HG03064 (cell line): ENCODE measurements at regions not wholly inside any gene's neighbourhood (a gene's known extent, or its start where the extent isn't known, plus 50 kb on each side); places are given as distances from the start of the nearest gene placed in this dataset.
"Not testable (repeated sequence)": the region's sequence is repeated elsewhere in the genome, so short reads cannot be mapped to it uniquely, and the experiment has no call there.

Source experiments
- ATAC-seq: cut with Tn5 transposase; IDR thresholded peaks from one replicate; pipeline ENCODE4 v1.9.1; 2021; ENCODE audit warnings: low read depth; ENCODE audit not compliant: unreplicated experiment

DNA sequence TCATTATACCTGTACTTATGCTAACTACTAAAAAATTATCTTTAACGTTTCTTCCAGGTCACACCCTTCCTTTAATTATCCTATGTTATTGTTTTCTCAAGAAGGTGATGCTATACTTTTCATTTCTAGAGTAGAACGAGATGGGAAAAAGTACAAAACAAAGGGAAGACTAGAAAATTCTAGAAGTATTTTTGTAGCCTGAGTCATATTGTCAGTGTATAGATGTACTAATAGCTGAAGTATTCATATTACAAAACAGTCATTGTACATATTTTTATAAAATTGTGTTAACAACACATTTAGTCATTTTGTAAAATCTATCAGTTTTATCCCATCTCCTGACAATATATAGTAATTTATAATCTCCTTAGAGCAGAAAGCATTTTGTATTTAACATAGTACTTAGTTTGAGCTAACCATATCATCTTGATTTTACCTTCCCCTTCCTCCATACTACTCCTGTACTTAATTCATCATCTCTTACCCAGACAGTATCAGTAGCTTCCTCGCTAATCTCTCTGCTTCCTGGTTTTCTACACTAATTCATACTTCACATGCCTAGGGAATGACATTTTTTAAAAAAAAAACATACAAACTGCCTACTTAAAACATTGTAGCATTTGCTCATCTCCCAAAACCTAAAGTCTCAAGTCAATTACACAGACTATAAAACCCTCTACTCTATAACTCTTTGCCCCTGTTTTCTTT lies 920.9 kb downstream of the RPS29 start:
- no peak for ATAC-seq

DNA sequence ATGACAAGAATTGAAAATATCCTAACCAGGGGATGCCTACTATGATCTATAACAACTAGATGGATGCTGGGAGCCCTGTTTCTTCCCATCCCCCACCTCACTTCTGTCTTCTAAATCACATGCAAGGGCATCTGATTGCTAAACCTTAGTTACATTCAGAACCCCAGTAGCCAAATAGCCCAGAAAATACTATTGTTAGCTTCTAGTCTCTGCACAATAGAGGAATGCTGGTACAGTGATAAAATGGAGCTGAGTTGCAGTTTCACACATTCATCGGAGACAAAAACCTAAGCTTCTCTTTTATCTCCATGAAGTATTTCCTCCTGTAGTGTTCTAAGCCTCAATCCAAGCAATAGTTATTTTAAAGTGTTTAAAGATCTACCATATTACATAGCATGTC lies 942.9 kb downstream of the RPS29 start:
- ATAC-seq, result no peak

DNA sequence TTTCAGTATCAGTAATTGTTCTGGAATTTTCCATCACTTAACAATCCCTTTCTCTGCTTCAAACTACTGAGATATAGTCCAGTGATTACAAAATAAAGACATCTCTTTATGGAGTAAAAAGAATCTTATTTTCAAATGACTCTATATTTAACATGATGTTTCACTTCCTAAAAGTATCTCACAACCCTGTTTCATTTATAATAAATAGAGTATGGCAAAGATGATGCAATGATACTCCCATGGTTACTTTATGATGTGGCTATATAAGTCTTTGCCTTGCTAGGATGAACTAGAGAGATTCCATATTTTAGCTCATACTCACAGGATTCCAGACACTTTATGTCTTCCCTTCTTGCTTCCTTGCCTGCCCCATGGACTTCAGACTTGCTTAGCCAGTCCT lies 953.5 kb upstream of the MDGA2 start:
- no peak for ATAC-seq

DNA sequence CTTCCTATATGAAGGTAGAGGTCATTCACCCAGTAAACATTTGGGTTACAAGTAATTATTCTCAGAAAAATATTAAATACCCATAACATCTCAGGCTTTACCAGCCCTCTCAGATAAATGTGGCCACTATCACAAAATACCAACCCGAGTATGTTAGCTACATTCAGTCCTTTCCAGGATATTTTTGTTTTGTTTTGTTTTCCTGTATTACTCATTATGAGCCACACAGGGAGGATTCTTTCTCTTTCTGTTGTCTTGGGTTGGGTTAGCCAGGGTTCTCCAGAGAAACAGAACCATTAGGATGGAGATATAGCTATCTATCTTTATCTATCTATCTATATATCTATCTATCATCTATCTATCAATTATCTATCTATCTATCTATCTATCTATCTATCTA lies 947.6 kb upstream of the MDGA2 start:
- no peak for ATAC-seq

DNA sequence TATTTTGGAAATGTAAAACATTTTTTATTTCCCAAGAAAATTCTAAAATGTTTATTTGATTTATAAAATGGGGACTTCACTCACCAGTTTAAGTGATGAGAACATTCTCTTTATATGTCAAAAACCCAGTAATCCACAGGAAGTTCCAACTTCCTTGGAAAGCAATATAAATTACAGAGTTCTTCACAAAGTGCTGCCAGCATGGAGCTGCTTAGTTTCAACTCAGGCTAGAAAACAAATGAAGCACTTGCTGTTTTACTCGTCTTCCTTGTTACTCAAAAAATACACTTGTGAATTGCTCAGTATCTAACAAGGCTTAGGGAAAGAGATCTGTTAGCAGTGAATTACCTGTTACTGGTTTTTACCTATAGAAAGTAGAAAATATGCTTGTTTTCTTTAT lies 942.7 kb upstream of the MDGA2 start:
- no peak for ATAC-seq

DNA sequence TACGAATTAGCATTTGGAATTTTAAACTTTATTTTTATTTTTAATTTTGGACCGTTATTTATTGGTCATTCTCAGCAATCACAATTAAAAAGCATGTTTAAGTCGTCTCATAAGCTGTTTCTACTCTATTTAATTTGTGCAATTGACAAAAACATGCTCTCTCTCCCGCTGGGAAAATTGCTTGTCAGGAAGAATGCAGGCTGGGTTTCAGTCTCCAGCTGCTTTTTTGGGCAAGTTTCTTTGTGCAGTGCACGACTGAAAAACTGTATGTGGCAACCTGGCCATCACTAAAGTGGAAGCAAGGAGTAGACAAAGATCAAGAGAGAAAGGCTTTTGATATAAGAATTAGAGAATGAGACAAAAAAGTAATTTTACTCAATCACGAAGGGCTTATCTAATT lies 941.5 kb upstream of the MDGA2 start:
- ATAC-seq, result no peak

DNA sequence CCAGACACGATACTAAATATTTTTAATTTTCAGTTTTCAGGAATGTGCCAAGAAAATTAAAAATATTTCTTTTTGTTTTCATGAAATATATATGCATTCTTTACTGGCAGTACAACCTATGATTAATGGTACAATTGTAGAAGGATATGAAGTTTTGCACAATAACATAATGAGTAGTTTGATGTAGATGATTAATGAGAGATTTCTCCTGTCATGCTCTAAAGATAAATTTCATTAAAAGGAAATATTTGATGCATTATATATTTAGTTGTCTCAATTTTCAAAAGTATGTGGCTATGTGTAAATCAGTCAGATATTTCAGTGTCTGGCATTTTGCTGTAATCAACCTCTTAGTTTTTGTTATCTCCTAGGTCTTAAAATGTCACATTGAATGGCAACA lies 940.2 kb upstream of the MDGA2 start:
- no peak for ATAC-seq

DNA sequence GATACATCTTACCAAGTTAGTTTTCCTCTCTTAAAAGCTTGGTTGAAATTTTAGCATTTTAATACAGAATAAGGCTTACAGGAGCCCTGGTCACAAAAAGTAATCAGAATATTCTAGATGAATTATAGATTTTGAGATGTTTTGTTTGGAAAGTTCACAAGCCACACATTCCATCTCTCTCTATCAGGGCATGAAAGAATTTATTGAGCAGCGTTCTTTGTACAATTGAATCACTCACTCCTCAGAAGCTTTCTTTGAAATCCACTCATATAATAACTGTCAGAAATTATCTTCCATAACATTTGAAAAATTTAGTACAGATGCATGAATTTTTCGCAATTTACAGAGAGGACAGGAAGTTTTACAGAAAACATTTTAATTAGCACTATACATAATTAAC lies 938.6 kb upstream of the MDGA2 start:
- no peak for ATAC-seq

DNA sequence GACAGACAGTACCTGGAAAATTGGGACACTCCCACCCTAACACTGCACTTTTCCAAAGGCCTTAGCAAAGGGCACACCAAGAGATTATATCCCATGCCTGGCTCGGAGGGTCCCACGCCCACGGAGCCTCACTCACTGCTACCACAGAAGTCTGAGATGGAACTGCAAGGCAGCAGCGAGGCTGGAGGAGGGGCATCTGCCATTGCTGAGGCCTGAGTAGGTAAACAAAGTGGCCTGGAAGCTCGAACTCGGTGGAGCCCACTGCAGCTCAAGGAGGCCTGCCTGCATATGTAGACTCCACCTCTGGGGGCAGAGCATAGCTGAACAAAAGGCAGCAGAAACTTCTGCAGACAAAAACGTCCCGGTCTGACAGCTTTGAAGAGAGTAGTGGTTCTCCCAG lies 931.6 kb upstream of the MDGA2 start:
- not testable (repeated sequence) for ATAC-seq

DNA sequence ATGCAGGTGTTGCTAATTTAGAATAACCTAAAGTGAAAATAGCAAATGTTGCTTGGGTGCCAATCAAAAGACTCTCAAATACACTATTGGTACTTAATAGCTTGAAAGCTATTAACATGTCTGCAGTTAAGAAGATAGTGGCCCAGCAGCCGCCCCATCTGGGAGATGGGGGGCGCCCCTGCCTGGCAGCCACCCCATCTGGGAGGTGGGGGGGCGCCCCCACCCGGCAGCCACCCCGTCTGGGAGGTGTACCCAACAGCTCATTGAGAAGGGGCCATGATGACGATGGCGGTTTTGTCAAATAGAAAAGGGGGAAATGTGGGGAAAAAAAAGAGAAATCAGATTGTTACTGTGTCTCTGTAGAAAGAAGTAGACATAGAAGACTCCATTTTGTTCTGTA lies 923.1 kb upstream of the MDGA2 start:
- ATAC-seq, result no peak

DNA sequence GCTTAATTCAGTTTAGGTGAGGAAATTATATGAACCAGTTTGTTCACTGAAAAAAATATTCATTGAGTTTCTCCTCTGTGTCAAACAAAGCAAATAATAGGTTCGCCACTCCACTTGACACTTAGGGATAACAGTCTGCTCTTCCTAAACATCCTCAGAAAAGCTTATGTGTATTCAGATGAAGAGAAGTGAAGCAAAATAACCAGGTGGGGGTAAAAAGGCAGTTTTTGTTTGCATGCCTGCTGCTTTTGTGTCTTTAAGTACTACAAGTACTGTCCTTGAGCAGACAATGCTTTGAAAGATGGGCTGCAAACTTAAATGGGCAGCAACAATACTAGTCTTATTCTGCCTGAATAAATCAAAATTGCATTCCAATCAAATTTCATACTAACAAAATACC lies 910.7 kb upstream of the MDGA2 start:
- no peak for ATAC-seq

DNA sequence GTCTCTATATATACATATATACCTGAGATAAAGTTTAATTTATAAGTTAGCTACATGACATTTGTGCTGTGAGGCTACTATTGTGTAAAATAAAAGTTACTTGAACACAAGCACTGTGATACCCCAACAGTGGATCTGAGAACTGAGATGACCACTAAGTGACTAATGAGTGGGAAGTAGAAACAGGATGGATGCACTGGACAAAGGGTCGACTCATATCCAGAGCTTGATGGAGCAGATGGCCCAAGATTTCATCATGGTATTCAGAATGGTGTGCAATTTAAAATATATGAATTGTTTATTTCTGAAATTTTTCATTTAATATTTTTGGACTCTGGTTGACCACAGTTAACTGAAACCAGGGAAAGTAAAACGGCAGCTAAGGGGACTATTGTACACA lies 908.6 kb upstream of the MDGA2 start:
- no peak for ATAC-seq

DNA sequence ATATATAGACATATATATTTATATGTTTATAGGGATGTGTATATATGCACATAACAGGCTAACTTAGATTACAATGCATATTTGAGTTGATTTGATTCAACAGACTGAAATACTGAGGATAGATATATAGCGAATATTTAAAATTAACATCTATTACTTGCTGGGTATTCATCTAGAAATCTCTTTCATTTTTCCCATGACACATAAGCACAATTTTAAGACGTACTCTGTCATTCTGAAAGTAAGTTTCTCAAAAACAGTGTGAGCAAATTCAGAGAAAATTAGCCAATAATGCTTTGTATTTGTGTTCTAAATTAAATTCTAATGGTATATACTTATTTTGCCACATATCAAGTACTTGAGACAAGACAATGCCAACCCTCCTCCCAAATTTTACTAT lies 907.5 kb upstream of the MDGA2 start:
- no peak for ATAC-seq

DNA sequence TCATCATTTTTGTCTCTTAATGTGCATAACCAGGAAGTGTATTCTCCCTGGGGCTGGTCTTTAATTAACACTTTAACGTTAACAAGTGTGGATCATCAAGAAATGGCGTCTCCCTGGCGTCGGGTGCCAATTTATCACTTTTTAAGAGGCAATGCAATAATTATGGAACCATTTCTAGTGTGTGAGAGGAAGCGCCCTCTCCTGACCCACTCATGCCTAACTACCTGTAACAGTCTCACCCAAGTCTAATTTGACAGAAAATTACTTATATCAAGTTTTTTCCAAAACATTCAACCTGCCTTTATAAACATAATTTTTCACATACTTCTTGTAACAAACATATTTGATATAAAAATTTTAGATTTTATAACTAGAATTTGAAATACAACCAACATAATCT lies 905.3 kb upstream of the MDGA2 start:
- ATAC-seq, result no peak

DNA sequence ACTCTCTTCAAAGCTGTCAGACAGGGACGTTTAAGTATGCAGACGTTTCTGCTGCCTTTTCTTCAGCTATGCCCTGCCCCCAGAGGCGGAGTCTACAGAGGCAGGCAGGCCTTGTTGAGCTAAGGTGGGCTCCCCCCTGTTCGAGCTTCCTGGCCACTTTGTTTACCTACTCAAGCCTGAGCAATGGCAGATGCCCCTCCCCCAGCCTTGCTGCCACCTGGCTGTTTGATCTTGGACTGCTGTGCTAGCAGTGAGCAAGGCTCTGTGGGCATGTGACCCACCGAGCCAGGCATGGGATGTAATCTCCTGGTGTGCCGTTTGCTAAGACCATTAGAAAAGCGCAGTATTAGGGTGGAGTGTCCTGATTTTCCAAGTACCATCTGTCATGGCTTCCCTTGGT lies 900.4 kb upstream of the MDGA2 start:
- ATAC-seq, result no peak

DNA sequence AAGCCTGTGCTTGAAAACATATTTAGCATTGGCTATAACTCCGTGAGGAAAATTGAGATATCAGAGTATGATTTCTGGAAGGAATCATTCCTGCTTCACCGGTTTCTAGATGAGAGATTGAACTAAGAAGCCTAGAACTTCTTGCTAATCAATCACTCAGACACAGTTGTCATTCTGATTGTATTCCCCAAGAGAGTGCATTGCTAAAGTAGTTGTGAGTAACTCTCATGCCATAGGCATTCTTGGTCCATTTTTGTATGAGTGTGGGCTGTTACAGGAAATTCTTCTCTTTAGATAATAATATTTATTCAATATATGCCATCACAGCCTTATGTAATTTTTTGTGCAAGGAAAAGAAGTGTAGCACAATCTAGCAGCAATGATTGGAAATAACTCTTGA lies 893.3 kb upstream of the MDGA2 start:
- no peak for ATAC-seq

DNA sequence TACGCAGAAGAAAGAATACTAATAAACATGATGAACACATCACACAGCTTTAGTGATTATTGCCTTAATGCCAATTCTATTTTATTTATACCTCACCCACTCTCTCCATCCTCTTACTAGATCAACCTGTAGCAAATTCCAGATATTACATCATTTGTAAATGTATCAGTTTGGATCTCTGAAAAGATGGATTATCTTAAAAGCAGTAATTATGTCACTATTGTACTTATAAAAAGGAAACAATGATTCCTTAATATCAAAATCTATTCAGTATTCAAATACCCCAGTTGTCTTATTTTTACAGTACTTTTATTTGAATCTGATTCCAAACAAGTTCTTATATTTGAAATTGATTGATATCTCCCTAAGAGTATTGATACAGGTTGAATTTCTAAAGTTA lies 892.8 kb upstream of the MDGA2 start:
- no peak for ATAC-seq

DNA sequence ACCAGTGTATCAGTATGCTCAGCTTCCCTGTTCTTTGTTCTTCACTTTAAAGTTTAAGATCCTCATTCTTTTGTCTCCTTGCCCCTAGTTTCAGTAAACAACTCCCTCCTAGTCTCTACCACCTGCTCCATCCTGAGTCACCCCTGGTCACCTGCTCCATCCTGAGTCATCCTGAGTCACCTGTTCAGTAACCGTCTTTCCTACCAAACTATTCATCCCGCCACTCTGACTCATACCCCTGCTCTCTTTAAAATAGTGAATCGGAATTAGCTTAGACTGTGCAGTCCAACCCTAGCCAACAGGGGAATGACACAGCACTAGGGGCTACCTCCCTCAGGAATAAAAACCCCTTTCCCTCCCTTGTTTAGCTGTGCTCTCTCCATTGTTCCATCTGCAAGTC lies 888.1 kb upstream of the MDGA2 start:
- no peak for ATAC-seq

DNA sequence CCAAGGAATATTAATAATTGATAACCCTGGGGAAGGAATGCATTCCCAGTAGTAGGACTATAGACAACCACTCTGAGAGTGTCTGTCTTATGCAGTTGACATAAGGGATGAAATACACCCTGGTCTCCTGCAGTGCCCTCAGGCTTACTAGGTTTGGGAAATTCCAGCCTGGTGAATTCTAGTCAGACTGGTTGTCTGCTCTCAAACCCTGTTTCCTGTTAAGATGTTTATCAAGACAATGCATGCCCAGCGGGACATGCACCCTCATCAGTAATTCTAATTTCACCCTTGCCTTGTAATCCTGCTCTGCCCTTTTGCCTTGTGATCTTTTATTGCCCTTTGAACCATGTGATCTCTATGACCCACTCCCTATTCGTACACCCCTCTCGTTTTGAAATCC lies 886.0 kb upstream of the MDGA2 start:
- not testable (repeated sequence) for ATAC-seq

DNA sequence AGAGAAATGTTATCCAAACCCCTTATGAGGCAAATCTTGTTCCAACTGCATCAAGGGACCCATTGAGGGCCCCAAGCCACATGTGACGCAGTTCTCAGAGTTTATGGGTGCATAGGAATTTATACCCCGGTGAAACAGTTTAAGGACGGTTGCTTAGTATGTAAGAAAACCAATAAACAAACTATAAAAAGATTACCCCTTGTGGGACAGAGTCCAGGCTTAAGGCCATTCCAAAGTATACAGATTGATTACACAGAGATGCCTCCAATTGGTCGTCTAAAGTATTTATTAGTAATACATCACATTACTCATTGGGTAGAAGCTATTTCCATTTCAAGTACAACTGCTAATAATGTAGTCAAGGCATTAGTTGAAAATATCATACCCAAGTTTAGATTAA lies 885.0 kb upstream of the MDGA2 start:
- no peak for ATAC-seq

DNA sequence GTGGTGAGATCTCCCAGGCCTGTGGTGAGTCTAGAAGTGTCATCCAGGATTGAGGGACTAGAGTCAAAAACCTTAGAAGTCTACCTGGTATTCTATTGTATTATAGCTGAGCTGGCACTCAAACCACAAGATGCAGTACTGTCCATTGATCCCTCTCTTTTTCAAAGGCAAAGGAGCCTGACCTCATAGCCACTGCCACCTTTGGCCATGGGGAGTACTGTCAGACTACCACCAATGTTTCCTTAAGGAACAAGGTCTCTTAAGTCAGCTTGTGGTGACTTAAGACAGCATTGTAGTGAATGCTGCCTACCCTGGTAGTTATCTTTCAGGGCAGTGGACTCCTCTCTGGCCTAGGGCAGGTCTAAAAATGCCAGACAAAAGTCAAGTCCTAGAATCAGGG lies 878.0 kb upstream of the MDGA2 start:
- no peak for ATAC-seq

DNA sequence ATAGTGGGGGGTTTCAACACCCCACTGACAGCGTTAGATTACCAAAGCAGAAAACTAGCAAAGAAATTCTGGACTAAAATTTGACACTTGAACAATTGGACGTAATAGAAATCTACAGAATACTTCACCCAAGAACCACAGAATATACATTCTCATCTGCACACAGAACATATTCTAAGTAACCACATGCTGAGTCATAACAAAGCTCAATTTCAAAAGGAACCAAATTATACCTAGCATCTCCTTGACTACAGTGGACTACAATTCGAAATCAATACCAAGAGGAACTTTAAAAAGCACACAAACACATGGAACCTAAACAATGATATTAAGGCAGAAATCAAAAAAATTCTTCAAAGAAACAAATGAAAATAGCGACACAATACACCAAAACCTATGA lies 871.6 kb upstream of the MDGA2 start:
- ATAC-seq, result no peak

DNA sequence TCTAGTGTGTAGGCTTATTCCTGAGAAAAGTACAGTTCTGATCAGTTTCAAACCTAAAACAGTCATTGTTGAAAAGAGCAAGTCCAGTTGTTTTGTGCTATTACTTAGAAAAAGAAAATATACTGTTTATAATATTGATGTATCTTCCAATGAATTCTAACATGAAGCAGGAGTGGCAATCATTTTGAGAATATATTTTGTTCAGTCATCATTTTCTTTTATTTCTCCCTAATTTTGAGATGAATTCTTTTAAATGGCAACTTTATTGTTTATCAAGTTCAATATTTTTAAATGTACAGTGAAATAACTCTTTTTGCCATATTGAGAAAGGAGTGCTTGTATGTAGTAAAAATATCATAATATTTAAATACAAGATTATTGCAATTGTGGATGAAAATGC lies 862.2 kb upstream of the MDGA2 start:
- ATAC-seq, result no peak
